HG02571 (cell line): ENCODE measurements at regions not wholly inside any gene's neighbourhood (a gene's known extent, or its start where the extent isn't known, plus 50 kb on each side); places are given as distances from the start of the nearest gene placed in this dataset.

Source experiments
- ATAC-seq: cut with Tn5 transposase; IDR thresholded peaks from one replicate; pipeline ENCODE4 v1.9.1; 2021; ENCODE audit warnings: mild to moderate bottlenecking, moderate library complexity; ENCODE audit not compliant: unreplicated experiment

DNA sequence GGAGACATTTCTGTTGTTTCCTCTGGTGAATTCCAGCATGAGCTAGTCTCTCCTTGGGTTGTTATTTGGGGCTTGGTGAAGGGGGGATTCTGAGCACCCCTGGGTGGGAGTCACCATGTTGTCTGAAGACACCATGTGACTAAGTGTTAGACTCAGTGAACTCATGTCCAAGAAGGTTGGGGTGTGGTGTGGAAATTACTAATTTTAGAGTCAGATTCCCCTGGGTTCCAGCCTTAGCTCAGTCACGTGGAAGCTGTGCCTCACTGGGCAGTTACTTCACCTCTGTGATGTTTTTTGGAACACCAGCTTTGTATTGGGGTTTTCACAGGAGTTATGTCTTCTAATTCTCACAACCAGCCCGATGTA lies 171.5 kb downstream of the RPLP1 start:
- no peak for ATAC-seq

DNA sequence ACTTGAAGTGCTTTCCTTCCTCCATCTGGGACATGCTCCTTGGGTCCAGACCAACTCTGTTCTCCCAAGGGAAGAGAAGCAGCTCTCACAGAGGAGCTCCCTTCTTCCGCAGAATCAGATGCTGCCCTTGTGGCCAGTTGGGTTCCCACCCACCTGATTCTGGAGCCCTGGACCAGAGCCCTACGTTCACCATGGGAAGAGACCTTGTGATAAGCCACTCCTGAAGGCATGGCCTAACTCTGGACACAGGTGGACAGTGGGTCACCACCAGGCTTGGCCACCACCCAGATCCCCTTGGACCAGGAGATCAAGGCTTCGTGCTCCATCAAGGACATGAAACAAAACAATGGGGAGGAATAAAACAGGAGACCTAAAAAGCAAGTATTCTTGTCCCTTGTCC lies 172.2 kb downstream of the RPLP1 start:
- no peak for ATAC-seq

DNA sequence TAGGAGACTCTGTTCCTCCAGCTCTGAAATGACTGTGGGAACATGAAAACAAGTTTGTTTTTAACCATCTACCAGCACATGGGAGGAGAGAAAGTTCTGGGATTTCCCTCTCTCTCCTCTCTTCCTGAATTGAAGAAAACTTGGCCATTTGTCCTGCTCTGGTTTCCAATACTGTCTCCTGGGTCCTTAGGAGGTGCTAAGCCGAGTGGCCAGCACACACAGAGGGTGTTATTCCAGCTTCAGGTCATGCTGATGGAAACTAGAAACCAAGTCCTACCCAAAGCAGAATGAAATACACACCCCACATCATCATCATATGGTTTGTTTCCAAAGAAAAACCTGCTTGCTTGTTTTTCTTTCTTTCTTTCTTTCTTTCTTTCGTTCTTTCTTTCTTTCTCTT lies 172.7 kb downstream of the RPLP1 start:
- no peak for ATAC-seq

GRCh38 chr15:69626095-69627066 lies 173.8 kb downstream of the RPLP1 start:
- ATAC-seq: no peak

DNA sequence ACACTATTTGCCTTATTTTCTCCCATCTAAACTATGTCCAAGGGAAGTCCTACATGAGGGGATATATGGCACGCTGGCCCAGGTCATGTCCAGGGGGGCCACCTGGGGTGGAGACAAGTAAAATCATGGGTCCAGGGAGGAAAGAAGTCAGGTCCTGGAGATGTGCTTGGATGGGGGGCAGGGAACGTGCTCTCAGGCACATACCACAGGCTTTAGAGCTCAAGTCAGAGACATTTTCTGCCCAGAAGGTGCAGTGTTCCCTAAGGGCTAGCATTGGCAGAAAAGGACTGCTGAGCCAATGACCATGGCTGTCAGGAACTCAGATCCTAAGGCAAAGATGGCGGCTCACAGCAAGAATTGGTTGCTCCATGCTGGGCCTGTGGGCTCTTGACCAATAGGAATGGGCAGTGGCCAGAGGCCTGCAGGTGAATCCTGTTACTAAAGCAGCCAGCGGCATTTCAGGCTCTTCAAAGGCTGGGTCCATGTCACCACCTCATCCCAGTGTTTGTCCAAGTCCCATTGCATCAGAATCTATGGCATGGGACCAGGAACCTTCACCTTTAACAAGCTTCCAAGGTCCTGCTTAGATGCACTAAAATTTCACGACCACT lies 175.0 kb downstream of the RPLP1 start:
- ATAC-seq: no peak

DNA sequence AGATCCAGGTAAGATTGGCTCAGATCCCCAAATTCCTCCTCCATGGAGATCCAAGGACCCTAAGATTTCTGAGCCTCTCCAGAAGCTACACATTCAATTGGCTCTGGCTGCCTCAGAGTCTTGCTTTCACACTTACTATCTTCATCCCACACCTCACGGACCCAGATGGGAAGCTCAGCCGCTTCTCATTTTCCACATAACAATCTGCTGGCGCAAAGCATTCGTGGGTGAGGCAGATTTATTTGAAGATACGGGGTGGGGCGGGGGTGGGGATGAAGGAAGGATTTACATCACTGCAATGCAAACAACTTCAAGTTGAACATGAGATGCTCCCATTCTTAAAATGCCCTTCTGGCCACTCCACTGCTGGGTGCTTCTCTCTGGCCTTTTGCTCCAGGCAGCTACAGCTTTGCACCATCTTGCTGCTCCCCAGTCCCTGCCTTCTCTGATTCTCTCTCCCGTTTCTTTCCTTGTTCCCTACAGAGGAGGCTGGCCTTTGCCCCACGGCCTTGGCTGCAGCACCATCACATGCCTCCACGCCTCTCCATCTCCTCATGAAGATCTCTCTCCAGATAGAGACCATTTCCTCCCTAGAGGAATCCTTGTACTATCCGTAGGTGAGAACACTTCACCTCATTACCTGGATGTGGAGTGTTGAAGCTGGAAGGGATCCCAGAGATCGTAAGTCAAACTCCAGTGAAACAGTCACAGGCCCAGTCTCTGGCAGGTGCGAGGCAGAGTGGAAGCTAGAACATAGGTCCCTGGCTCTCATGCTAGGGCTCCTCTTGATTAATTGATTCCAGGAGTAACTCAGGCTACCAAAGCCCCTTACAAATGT lies 175.9 kb downstream of the RPLP1 start:
- ATAC-seq: no peak

DNA sequence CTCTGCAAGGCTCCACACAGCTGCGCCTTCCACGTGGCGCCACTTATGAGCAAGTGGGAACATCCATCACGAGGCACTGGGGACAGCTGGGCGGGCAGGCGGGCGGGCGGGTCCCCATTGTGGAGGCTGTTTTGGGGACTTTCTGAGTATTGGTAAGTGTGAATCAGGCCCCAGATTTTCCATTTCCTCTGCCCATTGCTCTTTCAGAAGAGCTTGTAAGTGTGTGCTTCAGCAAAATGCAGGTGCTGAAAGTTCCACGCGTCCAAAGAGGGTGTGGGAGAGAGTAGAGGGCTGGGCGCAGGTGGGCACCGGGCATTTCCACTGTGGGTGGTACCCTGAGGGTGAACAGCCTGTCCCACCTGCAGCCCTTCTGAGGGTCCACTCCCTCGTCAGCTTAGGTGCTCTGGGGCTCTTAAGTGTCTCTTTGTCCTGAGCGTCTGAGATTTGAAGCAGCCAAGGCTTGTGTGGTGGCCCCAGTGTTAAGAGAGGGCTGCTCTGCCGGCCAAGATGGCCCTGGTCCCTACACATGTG lies 177.1 kb downstream of the RPLP1 start:
- no peak for ATAC-seq

- no peak for ATAC-seq
These were observed 178.4 kb downstream of the RPLP1 start for GRCh38 chr15:69631005-69631404.

GRCh38 chr15:69631978-69632377 lies 179.4 kb downstream of the RPLP1 start:
- ATAC-seq: no peak

DNA sequence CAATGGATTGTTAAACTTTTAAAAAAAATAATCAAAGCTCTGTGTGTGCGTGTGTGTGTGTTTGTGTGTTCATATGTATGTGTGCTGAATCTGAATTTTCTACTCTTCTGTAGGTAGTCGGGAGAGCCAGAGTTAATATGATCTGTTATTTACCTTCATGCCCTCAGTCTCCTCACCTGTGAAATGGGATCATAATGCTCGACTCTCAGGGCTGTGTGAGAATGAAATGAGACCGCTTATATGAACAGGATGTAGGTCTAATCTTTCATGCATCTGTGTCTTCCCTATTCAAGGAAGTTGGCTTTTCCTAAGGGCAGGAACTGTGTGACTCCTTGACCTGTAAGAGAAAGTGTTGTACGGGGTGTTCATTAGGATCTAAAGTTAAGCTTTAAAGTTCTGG lies 182.2 kb downstream of the RPLP1 start:
- no peak for ATAC-seq

GRCh38 chr15:69636169-69636915 lies 183.7 kb downstream of the RPLP1 start:
- ATAC-seq: no peak

- ATAC-seq: no peak
These were observed 185.2 kb downstream of the RPLP1 start for GRCh38 chr15:69637818-69638217.

- no peak for ATAC-seq
These were observed 190.9 kb downstream of the RPLP1 start for GRCh38 chr15:69643476-69643875.

DNA sequence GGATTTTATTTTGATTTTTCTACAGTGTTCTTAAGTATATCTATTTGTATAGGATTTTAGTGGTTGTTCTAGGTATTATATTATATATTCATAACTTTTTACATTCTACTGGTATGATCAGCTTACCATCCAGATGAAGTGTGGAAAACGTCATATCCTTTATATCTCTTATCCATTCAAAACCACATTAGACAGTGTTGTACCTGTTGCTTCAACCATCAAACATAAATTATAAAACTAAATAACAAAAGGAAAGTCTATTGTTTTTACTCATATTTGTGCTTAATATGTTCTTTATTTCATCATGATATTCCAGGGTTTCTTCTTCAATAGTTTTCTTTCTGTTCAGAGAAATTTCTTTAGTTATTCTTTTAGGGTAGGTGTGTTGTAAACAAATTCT lies 191.4 kb downstream of the RPLP1 start:
- ATAC-seq: no peak

- ATAC-seq: no peak
These were observed 192.3 kb downstream of the RPLP1 start for GRCh38 chr15:69644876-69645275.

- ATAC-seq: no peak
These were observed 194.5 kb downstream of the RPLP1 start for GRCh38 chr15:69647142-69647513.

DNA sequence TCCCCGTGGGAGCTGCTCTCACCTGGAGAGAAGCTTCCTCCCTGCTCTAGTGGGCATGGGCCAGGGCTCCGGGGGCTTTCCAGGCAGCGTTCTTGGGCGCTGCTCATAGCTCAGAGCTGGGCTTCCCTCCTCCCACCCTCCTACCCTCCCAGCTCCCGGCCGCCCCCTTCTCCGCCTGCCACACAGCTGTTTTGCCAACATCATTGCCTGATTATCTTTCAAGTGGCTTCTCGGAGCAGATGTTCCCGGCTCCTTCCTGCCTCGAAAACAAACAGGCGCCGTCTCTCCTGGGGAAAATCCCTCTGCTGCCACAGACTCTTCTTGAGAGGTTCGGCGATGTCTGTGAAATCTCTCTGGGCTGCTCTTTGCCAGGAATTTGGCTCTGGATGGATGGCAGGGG lies 195.6 kb downstream of the RPLP1 start:
- ATAC-seq: no peak

DNA sequence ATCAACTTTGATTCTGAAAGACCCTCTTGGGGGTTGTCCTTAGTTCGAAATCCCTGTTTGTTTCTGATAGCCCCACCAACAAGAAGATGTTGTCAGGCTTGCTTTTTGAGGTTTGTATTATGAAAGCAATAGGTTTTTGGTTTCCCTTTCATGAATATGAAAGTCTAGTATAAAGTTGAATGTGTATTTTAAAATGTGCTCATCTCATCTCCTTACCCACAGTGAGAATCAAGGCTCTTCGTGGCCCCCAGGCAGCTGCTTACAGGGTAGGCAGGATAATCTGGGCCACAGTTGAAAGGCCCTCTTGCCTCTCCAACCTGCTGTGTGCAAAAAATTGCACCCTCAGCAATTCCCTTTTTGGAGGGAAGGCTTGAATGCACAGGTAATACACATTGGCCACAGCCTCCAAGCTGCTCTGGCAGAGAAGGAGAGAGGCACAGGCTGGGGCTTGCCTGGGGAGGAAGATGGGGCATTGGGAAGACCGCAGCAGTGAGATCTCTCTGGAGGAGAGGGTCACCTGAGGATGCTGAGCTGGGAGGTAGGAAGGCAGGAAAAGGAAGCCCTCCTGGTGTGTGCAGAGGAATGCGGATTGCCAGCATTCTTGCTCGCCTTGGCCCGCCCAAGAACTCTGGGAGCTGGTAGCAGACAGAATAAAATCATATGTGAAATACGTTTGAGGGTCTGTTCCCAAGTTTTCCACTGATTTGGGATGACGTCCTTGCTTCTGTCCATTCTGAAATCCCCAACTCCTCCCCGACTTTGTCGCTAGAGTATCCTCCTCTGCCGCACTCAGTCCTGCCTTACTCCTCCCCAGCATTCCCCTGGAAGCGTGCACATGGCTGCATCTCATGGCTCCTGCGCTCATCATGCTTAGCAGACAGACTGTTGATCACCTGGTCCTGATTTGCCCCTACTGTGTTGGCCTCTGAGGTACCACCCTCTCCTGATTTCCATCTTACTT lies 196.4 kb downstream of the RPLP1 start:
- no peak for ATAC-seq

GRCh38 chr15:69652293-69652692 lies 199.7 kb downstream of the RPLP1 start:
- ATAC-seq: no peak
